ENCODE measurements at regions not wholly inside any gene's neighbourhood (a gene's known extent, or its start where the extent isn't known, plus 50 kb on each side); places are given as distances from the start of the nearest gene placed in this dataset.

DNA sequence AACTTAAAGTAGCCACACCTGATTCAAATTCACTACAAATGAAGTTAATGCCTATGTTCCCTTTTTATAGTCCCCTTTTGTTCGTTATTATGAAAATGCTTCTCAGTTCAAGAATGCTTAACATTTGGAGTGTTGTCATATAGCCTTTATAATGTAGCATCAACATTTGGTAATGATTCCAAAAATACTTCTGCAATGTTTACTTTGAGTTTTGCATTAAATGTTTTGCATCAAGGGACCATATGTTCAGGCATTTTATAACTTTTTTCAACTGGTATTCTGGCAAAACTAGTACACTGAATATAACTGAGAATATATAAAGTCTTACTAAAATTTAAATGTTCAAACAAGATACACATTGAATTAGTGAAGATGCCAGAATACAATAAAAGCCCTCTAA, 209.6 kb upstream of the SLC16A7 start:
- TF ChIP-seq, protein P1, sequence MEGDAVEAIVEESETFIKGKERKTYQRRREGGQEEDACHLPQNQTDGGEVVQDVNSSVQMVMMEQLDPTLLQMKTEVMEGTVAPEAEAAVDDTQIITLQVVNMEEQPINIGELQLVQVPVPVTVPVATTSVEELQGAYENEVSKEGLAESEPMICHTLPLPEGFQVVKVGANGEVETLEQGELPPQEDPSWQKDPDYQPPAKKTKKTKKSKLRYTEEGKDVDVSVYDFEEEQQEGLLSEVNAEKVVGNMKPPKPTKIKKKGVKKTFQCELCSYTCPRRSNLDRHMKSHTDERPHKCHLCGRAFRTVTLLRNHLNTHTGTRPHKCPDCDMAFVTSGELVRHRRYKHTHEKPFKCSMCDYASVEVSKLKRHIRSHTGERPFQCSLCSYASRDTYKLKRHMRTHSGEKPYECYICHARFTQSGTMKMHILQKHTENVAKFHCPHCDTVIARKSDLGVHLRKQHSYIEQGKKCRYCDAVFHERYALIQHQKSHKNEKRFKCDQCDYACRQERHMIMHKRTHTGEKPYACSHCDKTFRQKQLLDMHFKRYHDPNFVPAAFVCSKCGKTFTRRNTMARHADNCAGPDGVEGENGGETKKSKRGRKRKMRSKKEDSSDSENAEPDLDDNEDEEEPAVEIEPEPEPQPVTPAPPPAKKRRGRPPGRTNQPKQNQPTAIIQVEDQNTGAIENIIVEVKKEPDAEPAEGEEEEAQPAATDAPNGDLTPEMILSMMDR (conservative IDR thresholded peaks at IDR 0.05; ENCODE audit: low read depth, low read length), result no peak
- TF ChIP-seq, protein P2, sequence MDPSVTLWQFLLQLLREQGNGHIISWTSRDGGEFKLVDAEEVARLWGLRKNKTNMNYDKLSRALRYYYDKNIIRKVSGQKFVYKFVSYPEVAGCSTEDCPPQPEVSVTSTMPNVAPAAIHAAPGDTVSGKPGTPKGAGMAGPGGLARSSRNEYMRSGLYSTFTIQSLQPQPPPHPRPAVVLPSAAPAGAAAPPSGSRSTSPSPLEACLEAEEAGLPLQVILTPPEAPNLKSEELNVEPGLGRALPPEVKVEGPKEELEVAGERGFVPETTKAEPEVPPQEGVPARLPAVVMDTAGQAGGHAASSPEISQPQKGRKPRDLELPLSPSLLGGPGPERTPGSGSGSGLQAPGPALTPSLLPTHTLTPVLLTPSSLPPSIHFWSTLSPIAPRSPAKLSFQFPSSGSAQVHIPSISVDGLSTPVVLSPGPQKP (IDR thresholded peaks at IDR 0.05; ENCODE audit: borderline replicate concordance, low read depth, low read length), result no peak
- TF ChIP-seq SMC3 (IDR thresholded peaks at IDR 0.05; ENCODE audit: low read depth, low read length) (no peak), POLR2A (IDR thresholded peaks at IDR 0.05; ENCODE audit: low read depth, low read length) (no peak)

Data from IMR-90 (cell line).